Renal cortex interstitium (tissue), 11 donors: ENCODE measurements at regions not wholly inside any gene's neighbourhood (a gene's known extent, or its start where the extent isn't known, plus 50 kb on each side); places are given as distances from the start of the nearest gene placed in this dataset.
"Not testable (repeated sequence)": the region's sequence is repeated elsewhere in the genome, so short reads cannot be mapped to it uniquely, and the experiment has no call there.

Experiments
- DNase-seq, 11 donors: peaks; one replicate each; pipeline ENCODE4 v3.0.0-alpha.2; 2013; ENCODE audit warnings: low read depth in 9 of 11, low spot score in 4 of 11; ENCODE audit errors: extremely low read depth in 1 of 11

- peak in 1 of 11 donors; percentile 28 for DNase-seq
Observed at GRCh38 chr12:4164188-4164558, 109.4 kb upstream of the CCND2 start.

GRCh38 chr12:4161718-4162117 is 111.8 kb upstream of the CCND2 start:
- DNase-seq, result no peak

DNA sequence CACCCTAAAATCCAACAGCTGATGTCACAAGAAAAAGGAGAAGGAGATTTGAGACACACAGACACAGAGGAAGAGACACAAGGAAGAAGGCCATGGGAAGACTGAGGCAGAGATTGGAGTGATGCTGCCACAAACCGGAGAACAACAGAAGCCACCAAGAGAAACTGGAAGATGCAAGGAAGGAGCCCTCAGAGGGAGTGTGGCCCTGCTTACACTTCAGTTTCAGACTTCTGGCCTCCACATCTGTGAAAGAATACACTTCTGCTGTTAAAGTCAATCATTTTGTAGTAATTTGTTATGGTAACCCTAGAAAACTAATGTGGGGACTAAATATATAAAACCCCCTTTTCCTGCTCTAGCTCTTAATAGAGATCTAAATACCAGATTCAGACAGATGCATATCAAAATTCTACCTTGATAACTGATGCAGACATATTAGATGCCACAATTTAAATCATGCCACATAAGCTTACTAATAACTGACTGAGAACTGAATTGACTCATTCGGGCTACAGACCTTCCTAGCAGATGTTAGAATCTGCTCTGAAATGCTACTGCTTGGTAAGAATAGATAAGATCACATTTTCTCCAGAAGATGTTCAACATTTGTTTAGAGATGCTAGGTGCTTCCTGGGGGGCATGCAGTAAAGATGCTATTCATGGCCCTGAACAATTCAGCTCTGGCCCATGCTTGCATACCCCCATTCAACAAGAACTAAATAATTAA is 113.1 kb upstream of the CCND2 start:
- DNase-seq, result no peak

GRCh38 chr12:4159851-4160250 is 113.7 kb upstream of the CCND2 start:
- DNase-seq, result no peak

DNA sequence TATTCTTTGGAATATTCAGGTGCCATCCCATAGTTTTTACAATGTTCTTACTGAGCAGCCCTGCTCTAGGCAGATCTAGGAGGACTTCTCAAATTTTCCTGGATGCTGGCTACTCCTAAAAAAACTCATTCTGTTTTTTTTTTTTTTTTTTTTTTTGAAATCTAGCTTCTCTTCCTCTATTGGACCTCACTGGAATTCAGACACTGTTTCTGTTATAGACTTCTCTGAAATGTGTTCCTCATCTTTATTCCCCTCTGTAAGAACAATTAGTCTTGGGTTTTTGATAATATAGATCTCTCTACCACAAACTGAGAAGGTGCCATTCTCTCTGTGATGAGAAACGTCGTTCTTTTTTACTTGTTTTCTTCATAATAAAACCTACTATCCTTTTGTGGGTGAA is 115.3 kb upstream of the CCND2 start:
- no peak for DNase-seq

GRCh38 chr12:4157122-4157521 is 116.4 kb upstream of the CCND2 start:
- no peak for DNase-seq

DNA sequence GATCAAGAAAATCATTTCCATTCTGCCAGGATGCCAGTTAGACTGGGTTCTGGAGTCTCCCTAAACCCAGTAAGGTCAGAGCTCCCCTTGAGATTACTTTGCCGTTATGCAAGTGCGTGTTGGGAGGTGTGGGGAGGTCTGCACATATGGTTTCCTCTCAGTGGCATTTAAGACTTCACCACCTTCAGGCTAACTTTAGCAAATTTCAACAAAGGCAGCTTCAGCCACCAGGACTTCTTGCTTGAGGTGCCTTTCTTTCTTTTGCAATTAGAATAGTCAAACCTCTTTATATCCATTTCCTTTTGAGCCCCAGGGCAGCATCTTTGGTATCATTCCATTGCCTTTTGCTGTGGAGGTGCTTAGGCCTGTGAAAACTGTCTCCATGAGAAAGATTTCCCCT is 117.2 kb upstream of the CCND2 start:
- no peak for DNase-seq

- DNase-seq, result no peak
Observed at GRCh38 chr12:4154672-4155225, 118.8 kb upstream of the CCND2 start.

DNA sequence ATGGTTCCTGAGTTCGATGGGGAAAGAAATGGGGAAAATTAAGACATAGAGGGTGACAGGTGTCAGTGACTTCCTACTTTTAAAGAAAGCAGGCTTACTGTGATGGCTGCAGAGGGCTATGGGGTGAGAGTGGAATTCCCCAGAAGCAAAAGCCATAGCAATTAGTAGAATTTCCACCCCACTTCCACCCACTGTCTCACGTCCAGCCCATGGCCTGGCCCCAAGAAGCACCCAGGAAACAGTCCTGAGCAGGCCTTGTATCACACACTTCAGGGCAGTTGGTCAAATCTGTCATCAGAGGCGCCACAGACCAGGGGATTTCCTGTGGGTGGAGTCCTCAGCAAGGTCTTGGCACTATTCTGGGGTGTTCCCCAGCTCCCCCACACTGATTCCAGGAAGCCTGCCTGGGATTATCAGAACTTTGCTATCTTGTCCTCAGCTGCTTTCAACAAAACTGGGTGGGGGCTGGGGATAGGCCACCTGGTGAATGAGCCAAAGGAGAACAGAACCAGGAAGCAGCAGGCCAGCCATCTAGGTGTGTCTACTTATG is 120.1 kb upstream of the CCND2 start:
- DNase-seq, result no peak

DNA sequence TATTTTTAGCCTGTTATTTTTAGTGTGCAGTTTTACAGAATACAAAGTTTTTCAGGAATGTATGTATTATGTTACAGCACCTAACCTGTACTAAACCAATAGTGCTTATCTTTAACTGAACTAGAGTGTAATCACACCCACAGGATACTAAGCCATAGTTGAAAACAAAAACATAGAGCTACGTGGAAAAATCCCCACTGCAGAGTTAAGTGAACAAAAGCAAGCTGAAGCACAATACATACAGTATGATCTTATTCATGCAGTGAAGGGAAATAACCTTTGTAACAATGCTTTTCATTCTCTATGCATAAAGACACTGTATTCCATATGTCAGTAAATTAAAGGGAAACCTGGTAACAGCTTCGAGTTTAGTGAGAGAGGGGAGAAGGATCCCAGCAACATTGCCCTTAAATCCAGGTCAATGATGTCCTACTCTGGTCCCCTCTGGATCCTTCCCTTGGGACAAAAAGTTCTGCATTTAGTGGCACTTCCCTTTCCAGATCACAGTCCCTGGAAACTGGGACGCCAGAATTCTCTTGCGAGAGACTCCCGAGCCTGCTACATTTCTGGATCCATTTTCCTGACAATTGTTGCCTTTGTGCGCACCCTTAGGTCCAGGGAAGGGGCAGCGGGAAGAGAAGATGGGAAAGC is 121.3 kb upstream of the CCND2 start:
- no peak for DNase-seq

DNA sequence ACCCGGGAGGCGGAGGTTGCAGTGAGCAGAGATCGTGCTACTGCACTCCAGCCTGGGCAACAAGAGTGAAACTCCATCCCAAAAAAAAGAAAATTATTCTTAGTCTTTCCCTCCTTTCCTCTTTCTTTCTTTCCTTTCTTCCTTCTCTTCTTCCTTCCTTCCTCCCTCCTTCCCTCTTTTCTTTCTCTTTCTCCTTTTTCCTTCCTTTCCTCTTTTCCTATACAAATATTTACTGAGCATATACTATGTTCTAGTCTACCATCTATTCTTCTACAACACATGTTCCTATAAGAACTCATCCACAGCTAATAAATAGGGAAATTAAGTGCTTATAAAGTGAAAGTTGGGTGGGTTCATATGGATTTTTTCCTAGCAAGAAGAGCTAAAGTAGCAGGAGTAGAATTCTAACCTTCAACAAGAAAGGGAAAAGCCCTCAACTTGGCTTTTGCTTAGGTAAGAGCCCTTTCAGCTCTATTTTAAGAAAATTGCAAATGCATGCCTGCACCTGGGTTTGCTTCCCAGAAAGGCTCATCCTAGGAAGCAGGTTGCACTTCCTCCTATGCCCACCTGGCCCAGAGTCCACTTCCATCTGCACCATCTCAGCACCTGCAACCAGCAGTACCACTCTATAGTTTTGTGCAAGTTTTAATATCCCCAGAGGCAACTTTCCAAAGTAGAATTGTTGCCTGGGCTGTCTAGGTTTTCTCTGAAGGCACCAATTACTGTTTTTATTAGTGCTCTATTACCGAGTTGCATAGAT is 122.0 kb upstream of the CCND2 start:
- DNase-seq, result no peak

- not testable (repeated sequence) for DNase-seq
Observed at GRCh38 chr12:4150355-4150754, 123.2 kb upstream of the CCND2 start.

- no peak for DNase-seq
Observed at GRCh38 chr12:4148418-4149056, 125.0 kb upstream of the CCND2 start.

DNA sequence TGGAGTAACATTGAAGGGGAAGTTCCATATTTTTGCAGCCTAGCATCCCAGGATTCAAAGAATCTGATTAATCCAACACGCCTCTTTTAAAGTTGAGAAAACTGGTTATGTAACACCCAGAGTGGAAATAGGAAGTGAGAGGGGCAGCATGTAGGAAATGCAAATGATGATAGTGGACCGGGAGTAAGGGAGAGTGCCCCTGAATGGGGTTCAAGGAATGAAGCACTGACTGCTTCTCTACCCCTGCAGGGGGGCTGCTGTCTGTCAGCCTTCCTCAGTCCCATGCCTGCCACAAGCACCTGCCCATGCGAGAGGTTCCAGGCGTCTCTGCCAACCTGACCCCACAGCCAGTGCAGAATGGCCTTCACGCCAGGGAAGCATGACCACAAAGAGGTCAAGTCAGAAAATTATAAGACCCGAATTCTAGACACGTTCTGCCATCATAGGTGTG is 126.5 kb upstream of the CCND2 start:
- no peak for DNase-seq

DNA sequence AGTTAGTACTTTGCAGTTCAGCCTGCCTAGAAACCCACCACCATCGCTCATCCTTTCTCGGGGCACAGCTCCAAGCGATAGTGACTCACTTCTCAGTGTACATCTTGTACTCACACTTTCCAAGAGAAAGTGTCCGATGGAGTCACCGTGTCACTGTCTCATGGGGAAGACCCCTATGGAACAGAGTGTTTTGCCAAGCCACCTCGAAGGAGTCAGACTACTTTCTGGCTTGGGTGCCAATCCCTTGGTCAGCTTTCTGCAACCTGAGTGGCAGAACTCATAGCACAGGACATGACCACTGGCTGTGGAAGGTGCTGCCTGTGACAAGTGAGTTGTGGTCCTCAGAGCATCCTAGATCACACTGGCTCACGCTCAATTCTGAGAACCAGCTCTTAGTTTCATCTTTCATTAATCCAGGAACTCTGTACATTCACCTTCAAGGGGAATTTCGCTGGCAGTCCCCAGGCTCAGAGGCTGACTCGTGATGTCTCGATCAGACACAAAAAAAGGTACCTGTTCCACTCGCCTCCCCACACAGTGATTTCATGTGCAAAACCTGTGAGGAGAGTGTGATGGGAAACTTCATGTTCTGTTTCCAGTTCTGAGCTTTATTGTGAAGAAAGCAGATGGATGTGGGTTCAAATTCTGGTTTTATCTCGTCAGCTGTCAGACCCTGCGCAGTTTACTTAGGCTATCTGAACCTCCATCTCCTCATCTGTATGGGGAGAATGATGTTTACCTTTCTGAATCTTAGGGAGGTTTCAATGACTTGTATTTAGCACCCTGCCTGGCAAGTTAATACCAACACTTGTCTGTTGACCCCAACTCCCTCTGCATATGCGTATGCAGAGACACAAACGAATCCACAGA is 127.3 kb upstream of the CCND2 start:
- no peak for DNase-seq

DNA sequence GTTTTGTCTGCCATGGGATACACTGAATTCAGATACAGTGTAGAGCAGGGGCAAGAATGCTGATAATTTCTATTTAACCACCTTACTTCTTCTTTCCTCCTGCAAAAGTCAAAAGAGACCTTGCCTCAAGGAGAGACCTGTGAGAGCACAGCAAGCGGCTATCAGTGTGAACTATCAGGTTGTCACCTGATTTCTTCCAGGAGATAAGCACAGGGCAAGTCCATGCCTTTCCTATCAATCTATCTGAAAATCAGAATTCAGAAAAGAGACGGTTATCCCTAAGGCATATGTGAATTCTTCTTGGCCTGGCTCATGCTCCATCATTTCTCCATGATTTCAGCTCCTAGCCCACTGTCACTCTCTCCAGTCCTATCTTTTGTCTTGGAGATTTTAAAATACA is 128.9 kb upstream of the CCND2 start:
- no peak for DNase-seq

DNA sequence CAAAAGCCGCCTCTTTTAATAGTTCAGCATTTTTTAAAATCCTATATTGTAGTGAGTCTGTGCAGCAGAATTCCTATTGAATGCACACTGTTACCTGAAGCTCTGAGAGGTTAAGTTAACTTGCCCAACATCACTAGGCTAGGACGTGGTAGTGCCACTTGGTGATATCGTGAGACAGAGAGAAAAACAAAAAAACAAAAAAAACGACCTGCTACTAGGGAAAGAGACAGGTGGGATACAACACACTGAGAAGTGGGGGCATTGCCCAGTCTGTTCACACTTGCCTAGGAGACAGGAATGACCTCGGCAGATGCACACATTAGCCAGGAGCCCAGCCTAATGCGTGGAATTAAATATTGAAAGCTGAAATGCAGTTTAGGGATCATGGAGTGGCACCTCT is 129.7 kb upstream of the CCND2 start:
- DNase-seq, result no peak
